ENCODE measurements at regions not wholly inside any gene's neighbourhood (a gene's known extent, or its start where the extent isn't known, plus 50 kb on each side); places are given as distances from the start of the nearest gene placed in this dataset.

GRCh38 chr3:164236851-164237250 is 841.4 kb downstream of the SI start:
- TF ChIP-seq CTCF (IDR thresholded peaks at IDR 0.05): no peak
- no peak for TF ChIP-seq EZH2 (IDR thresholded peaks at IDR 0.05; ENCODE audit: borderline replicate concordance, insufficient read depth, low read depth, low read length, poor library complexity, severe bottlenecking)

Data from B cell (primary cell).